HuH-7 (cell line): ENCODE measurements at regions not wholly inside any gene's neighbourhood (a gene's known extent, or its start where the extent isn't known, plus 50 kb on each side); places are given as distances from the start of the nearest gene placed in this dataset.
"Not testable (repeated sequence)": the region's sequence is repeated elsewhere in the genome, so short reads cannot be mapped to it uniquely, and the experiment has no call there.

Source experiments
- DNase-seq: peaks from one replicate; pipeline ENCODE4 v3.0.0; 2011; ENCODE audit warnings: low spot score

- not testable (repeated sequence) for DNase-seq
These were observed 68.8 kb upstream of the WIPI2 start for GRCh38 chr7:5121256-5121655.

- not testable (repeated sequence) for DNase-seq
These were observed 58.8 kb upstream of the WIPI2 start for GRCh38 chr7:5131238-5131637.

- DNase-seq, result no peak
These were observed 57.5 kb upstream of the WIPI2 start for GRCh38 chr7:5132539-5132938.

DNA sequence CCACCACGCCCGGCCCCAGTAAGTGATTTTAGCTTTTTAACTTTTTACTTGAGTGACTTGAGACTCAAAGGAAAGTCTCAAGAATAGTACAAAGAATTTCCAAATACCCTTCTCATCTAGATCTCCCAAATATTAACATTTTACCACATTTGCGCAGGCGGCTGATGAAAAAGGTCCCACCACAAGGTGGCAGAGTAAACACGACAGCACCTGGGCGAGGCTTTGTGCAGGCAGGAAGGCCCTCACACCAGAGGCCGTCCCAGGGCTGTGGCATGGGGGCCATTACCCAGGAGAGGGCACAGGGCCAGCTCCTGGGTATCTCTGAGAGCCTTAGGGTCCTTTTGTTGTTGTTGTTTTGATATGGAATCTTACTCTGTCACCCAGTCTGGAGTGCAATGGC lies 50.0 kb upstream of the WIPI2 start:
- DNase-seq, result peak; percentile 54
